ENCODE measurements at regions not wholly inside any gene's neighbourhood (a gene's known extent, or its start where the extent isn't known, plus 50 kb on each side); places are given as distances from the start of the nearest gene placed in this dataset.

DNA sequence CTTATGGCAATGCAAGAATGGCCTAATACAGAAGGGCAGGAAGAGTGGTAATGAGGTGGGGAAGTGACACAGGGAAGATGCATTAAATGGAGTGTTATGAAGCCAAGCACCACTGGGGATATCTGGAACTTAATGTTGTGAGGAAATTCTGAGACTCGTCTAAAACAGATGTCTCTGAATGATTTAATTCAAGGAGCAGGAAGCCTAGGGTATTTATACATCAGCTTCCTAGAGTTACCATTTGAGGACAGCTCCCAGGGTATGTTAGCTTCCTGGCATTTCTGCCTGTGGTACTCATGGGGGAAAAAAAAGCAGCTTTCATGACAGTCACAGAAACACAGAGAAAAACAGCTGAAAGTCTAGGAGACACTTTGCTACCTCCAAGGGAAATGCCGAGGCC, 989.5 kb downstream of the CBLN2 start:
- H3K36me3 ChIP-seq (ENCODE audit: control insufficient read depth, insufficient read depth, low read length) = no peaks in the 10 kb centered on the region
- H3K9me3 ChIP-seq (ENCODE audit: control insufficient read depth, insufficient read depth, low read length) = peaks cover 54% of the 10 kb centered on the region
- no peak overlapping the region for H3K4me3 ChIP-seq (ENCODE audit: low read depth, low read length)
- H3K9ac ChIP-seq (ENCODE audit: low read depth, low read length) = no peak overlapping the region
- H3K27ac ChIP-seq (ENCODE audit: low read depth, low read length) = no peak overlapping the region
- no peaks in the 10 kb centered on the region for H3K4me1 ChIP-seq (ENCODE audit: control insufficient read depth, insufficient read depth, low read length)
- no peaks in the 10 kb centered on the region for H3K27me3 ChIP-seq (ENCODE audit: control insufficient read depth, insufficient read depth, low read length)

DNA sequence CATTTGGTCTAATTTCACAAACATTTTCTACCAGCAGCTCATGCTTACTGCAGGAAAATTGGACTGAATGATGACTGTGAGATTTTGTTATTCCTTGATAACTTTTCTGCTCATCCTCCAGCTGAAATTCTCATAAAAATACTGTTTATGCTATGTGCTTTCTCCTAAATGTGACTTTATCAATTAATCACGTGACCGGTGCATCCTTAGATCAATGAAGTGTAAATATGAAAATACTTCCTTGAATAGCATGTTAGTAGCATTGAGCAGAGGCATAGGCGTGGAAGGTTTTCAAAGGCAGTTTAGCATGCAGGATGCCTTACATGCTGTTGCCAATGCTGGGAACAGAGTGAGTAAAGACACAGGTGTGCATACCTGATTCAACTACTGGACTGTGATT, 1002.5 kb downstream of the CBLN2 start:
- no peak overlapping the region for H3K4me3 ChIP-seq (ENCODE audit: low read depth, low read length)
- no peaks in the 10 kb centered on the region for H3K27me3 ChIP-seq (ENCODE audit: control insufficient read depth, insufficient read depth, low read length)
- no peaks in the 10 kb centered on the region for H3K4me1 ChIP-seq (ENCODE audit: control insufficient read depth, insufficient read depth, low read length)
- H3K9me3 ChIP-seq (ENCODE audit: control insufficient read depth, insufficient read depth, low read length) = peaks cover 45% of the 10 kb centered on the region
- H3K27ac ChIP-seq (ENCODE audit: low read depth, low read length) = no peak overlapping the region
- no peak overlapping the region for H3K9ac ChIP-seq (ENCODE audit: low read depth, low read length)
- H3K36me3 ChIP-seq (ENCODE audit: control insufficient read depth, insufficient read depth, low read length) = no peaks in the 10 kb centered on the region

DNA sequence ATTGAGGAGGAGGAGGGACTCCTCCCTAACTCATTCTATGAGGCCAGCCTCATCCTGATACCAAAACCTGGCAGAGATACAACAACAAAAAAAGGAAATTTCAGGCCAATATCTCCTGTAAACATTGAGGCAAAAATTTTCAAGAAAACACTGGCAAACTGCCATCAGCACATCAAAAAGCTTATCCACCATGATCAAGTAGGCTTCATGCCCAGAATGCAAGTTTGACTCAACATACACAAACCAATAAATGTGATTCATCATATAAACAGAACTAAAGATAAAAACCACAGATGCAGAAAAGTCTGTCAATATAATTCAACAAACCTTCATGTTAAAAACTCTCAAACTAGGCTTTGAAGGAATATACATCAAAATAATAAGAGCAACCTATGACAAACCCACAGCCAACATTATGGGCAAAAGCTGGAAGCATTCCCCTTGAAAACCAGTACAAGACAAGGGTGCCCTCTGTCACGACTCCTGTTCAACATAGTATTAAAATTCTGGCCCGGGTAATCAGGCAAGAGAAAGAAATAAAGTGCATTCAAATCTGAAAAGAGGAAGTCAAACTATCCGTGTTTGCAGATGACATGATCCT, 1014.3 kb downstream of the CBLN2 start:
- Histone ChIP-seq H3K9ac (ENCODE audit: low read depth, low read length) (no peak overlapping the region), H3K27me3 (ENCODE audit: control insufficient read depth, insufficient read depth, low read length) (no peaks in the 10 kb centered on the region), H3K36me3 (ENCODE audit: control insufficient read depth, insufficient read depth, low read length) (no peaks in the 10 kb centered on the region), H3K4me3 (ENCODE audit: low read depth, low read length) (no peak overlapping the region), H3K27ac (ENCODE audit: low read depth, low read length) (no peak overlapping the region), H3K9me3 (ENCODE audit: control insufficient read depth, insufficient read depth, low read length) (peaks cover 40% of the 10 kb centered on the region), H3K4me1 (ENCODE audit: control insufficient read depth, insufficient read depth, low read length) (no peaks in the 10 kb centered on the region)

DNA sequence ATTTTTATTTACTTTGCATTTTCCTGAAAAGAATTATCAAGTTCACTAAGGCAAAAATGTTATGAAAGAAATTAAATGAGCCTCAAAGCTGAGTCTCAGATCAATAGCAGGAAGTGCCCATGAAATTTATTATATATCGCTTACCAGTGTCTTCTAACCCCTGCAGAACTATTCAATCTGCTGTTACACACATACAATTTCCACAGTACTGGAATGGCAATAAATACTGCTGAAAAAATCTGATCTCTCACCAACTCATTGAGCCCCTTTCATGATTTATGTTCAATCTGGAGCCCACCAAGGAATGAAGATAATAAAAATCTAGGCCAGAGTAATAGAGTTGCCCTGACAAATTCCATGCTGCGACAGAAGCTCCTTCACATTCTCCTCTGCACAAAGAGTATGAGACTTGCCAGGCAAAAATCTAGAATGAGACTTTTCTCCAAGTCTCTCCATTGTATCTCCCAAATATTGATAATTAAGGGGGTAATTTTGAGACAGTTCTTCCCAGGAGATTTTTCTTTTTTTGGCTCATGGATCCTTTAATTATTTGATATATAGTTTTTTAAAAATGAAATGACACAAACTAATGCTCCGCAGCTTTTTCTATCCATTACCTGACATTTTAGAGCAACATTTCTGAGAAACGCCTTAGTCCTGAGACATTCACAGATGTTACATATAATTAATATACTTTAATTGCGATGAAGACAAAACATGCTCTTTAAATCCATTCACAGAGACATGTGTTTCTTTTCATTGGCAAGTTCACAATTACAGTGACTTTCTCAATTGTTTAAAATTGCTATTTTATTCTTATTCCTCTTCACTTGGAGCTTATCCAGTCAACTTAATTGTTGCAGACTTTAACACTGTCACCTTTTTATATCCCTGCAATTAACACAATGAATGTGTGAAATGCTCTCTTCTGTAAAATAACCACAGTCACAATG, 1020.4 kb downstream of the CBLN2 start:
- H3K36me3 ChIP-seq (ENCODE audit: control insufficient read depth, insufficient read depth, low read length) = no peaks in the 10 kb centered on the region
- peaks cover 23% of the 10 kb centered on the region; the same call in 1 of the 2 replicates for H3K9me3 ChIP-seq (ENCODE audit: control insufficient read depth, insufficient read depth, low read length)
- no peak overlapping the region for H3K9ac ChIP-seq (ENCODE audit: low read depth, low read length)
- no peaks in the 10 kb centered on the region for H3K27me3 ChIP-seq (ENCODE audit: control insufficient read depth, insufficient read depth, low read length)
- no peaks in the 10 kb centered on the region for H3K4me1 ChIP-seq (ENCODE audit: control insufficient read depth, insufficient read depth, low read length)
- no peak overlapping the region for H3K4me3 ChIP-seq (ENCODE audit: low read depth, low read length)
- H3K27ac ChIP-seq (ENCODE audit: low read depth, low read length) = no peak overlapping the region

DNA sequence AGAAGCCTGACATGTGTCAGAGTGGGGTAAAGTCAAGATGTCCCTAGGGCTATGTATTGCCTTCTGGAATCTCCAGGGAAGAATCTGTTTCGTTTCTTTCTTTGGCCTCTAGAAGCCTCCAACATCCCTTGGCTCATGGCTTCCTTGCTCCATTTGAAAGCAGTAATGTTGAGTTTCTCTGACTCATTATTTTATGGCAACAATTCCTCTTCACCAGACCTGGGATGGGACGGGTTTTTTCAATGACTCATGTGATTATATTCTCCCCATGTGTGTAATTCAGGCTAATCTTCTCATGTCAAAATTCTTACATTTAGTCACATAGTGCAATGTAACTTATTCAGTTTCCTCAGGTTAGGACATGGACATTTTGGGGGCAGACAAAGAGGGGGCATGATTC, 1038.6 kb downstream of the CBLN2 start:
- no peak overlapping the region for H3K9ac ChIP-seq (ENCODE audit: low read depth, low read length)
- H3K4me3 ChIP-seq (ENCODE audit: low read depth, low read length) = no peak overlapping the region
- no peaks in the 10 kb centered on the region for H3K36me3 ChIP-seq (ENCODE audit: control insufficient read depth, insufficient read depth, low read length)
- no peaks in the 10 kb centered on the region for H3K27me3 ChIP-seq (ENCODE audit: control insufficient read depth, insufficient read depth, low read length)
- no peaks in the 10 kb centered on the region for H3K4me1 ChIP-seq (ENCODE audit: control insufficient read depth, insufficient read depth, low read length)
- H3K9me3 ChIP-seq (ENCODE audit: control insufficient read depth, insufficient read depth, low read length) = peaks cover 36% of the 10 kb centered on the region
- no peak overlapping the region for H3K27ac ChIP-seq (ENCODE audit: low read depth, low read length)

DNA sequence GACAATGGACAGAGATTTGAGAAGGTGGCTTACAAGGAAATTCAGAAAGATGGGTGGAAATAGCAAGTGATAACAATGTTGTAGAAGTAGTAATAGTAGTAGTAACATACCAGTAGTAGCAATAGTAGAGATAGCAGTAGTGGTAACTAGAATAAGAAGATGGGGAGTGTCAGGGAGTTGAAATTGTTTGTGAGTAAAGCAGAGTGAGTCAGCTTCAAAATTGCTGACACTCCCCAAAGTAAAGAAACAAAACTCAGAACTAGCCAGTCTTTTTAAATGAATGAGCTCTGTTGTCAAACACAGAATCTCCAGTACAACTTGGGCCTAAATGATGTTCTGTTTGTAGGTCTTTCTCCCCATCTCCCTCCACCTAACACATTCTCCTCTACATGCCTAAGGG, 1040.9 kb downstream of the CBLN2 start:
- Histone ChIP-seq H3K4me1 (ENCODE audit: control insufficient read depth, insufficient read depth, low read length) (no peaks in the 10 kb centered on the region), H3K9me3 (ENCODE audit: control insufficient read depth, insufficient read depth, low read length) (peaks cover 50% of the 10 kb centered on the region), H3K4me3 (ENCODE audit: low read depth, low read length) (no peak overlapping the region), H3K36me3 (ENCODE audit: control insufficient read depth, insufficient read depth, low read length) (no peaks in the 10 kb centered on the region), H3K27ac (ENCODE audit: low read depth, low read length) (no peak overlapping the region), H3K9ac (ENCODE audit: low read depth, low read length) (no peak overlapping the region), H3K27me3 (ENCODE audit: control insufficient read depth, insufficient read depth, low read length) (no peaks in the 10 kb centered on the region)

DNA sequence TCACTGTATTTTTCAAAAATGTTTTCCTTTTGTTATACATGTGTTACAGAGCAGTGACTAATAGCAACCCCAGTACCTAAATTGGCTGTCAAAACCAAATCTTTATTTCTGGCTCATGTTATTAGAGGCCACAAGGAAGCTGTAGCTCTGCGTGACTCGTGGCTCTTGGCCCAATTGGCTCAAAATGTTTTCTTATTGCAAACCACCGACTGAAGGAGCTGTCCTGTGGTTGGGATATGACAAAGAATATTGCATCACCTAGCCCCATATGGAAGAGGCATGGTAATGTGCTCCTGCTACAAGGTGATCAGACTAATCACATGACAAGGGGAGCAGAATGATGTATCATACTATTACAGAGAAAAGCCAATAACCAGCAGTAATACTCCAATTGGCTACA, 1058.5 kb downstream of the CBLN2 start:
- no peak overlapping the region for H3K4me3 ChIP-seq (ENCODE audit: low read depth, low read length)
- no peak overlapping the region for H3K9ac ChIP-seq (ENCODE audit: low read depth, low read length)
- H3K36me3 ChIP-seq (ENCODE audit: control insufficient read depth, insufficient read depth, low read length) = no peaks in the 10 kb centered on the region
- H3K27ac ChIP-seq (ENCODE audit: low read depth, low read length) = no peak overlapping the region
- H3K4me1 ChIP-seq (ENCODE audit: control insufficient read depth, insufficient read depth, low read length) = no peaks in the 10 kb centered on the region
- H3K9me3 ChIP-seq (ENCODE audit: control insufficient read depth, insufficient read depth, low read length) = peaks cover 22% of the 10 kb centered on the region; the same call in 1 of the 2 replicates
- H3K27me3 ChIP-seq (ENCODE audit: control insufficient read depth, insufficient read depth, low read length) = no peaks in the 10 kb centered on the region

DNA sequence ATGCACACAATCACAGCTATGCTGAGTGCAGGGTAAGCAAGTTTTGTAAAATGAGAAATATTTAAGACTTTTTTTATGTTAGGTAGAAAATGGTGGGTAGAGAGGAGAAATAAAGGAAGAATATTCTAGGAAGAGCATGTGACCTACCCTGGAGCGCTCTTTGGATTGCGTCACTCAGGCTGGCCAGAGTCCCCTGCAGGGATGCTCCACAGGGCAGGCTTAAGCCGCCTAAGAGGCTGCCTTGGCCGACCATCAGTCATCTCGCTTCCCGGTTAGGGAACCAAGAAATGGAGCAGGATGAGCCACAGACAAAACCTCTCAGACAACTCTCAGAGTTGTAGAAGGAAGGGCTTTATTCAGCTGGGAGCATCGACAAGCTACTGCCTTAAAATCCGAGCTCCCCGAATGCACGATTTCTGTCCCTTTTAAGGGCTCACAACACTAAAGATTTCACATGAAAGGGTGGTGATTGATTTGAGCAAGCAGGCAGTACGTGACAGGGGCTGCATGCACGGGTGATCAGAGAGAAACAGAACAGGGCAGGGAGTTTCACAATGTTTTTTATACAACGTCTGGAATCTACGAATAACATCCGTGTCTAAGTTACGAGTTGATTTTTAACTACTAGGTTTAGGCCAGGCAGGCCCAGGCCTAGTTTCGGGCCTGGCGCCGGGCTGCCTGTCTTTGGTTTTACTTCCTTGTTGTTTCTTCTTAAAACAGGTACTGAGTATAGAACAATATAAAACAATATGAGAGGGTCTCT, 1072.0 kb downstream of the CBLN2 start:
- Histone ChIP-seq H3K36me3 (ENCODE audit: control insufficient read depth, insufficient read depth, low read length) (no peaks in the 10 kb centered on the region), H3K4me1 (ENCODE audit: control insufficient read depth, insufficient read depth, low read length) (no peaks in the 10 kb centered on the region), H3K9ac (ENCODE audit: low read depth, low read length) (no peak overlapping the region), H3K27me3 (ENCODE audit: control insufficient read depth, insufficient read depth, low read length) (no peaks in the 10 kb centered on the region), H3K27ac (ENCODE audit: low read depth, low read length) (no peak overlapping the region), H3K4me3 (ENCODE audit: low read depth, low read length) (no peak overlapping the region), H3K9me3 (ENCODE audit: control insufficient read depth, insufficient read depth, low read length) (peaks cover 4% of the 10 kb centered on the region; the same call in 1 of the 2 replicates)

DNA sequence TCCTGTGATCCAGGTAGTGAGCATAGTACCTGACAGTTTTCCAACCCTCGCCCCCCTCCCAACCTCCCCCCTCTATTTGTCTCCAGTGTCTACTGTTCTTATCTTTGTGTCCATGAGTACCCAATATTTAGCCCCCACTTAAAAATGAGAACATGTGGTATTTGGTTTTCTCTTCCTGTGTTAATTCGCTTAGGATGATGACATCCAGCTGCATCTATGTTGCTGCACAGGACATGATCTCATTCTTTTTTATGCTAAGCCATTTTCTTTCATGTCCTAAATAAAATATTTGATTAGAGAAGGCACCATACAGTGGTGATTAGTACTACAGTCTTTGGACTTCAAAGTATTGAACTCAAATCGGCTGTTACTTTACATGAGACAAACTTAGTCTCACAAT, 1087.9 kb downstream of the CBLN2 start:
- Histone ChIP-seq H3K4me3 (ENCODE audit: low read depth, low read length) (no peak overlapping the region), H3K36me3 (ENCODE audit: control insufficient read depth, insufficient read depth, low read length) (no peaks in the 10 kb centered on the region), H3K4me1 (ENCODE audit: control insufficient read depth, insufficient read depth, low read length) (no peaks in the 10 kb centered on the region), H3K9me3 (ENCODE audit: control insufficient read depth, insufficient read depth, low read length) (no peaks in the 10 kb centered on the region), H3K9ac (ENCODE audit: low read depth, low read length) (no peak overlapping the region), H3K27me3 (ENCODE audit: control insufficient read depth, insufficient read depth, low read length) (no peaks in the 10 kb centered on the region), H3K27ac (ENCODE audit: low read depth, low read length) (no peak overlapping the region)

DNA sequence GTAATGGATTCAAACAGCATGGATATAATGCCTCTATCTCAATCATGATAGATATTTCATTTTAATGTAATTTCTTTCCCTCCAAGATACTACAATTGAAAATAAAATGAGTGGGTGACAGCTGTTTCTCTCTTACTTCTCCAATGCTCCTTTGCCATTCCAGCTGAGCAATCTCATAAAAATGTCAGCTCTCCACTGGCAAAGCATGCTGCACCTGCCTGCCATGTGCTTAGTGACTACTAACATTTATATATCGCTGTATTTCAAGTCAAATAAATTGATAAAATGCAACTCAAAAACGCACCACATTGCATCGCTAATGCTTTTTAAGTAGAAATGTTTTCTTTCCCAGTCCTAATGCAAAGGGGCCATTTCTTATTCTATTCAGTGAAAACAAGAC, 1093.9 kb downstream of the CBLN2 start:
- Histone ChIP-seq H3K27ac (ENCODE audit: low read depth, low read length) (no peak overlapping the region), H3K4me1 (ENCODE audit: control insufficient read depth, insufficient read depth, low read length) (no peaks in the 10 kb centered on the region), H3K36me3 (ENCODE audit: control insufficient read depth, insufficient read depth, low read length) (no peaks in the 10 kb centered on the region), H3K9ac (ENCODE audit: low read depth, low read length) (no peak overlapping the region), H3K9me3 (ENCODE audit: control insufficient read depth, insufficient read depth, low read length) (peaks cover 10% of the 10 kb centered on the region), H3K4me3 (ENCODE audit: low read depth, low read length) (no peak overlapping the region), H3K27me3 (ENCODE audit: control insufficient read depth, insufficient read depth, low read length) (no peaks in the 10 kb centered on the region)
